ENCODE measurements at regions not wholly inside any gene's neighbourhood (a gene's known extent, or its start where the extent isn't known, plus 50 kb on each side); places are given as distances from the start of the nearest gene placed in this dataset.

DNA sequence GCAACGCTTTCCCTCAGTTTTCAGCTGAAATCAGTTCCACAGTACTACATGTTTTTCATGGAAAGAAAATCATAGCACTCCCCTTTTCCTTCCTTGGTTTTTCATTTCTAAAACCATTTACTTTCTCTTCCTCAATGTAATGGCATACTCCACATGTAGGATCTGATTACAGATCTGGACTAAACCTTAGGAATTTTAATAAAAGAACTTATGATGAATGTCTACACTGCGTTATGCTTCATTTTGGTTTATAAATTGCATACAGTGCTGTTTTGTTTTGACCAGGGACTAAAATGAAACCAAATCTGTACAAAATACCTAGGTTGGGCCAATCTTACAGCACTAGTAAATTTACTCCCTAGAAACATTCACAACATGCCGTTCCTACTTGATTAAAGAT lies 589.9 kb downstream of the TBC1D4 start:
- TF ChIP-seq SMYD3 (CRISPR knock-in tag; IDR thresholded peaks at IDR 0.05), result no peak
- TF ChIP-seq ZSCAN30 (CRISPR knock-in tag; IDR thresholded peaks at IDR 0.05), result no peak
- TF ChIP-seq KLF6 (CRISPR knock-in tag; IDR thresholded peaks at IDR 0.05), result no peak
- TF ChIP-seq SP2 (CRISPR knock-in tag; IDR thresholded peaks at IDR 0.05), result no peak
